ENCODE measurements at regions not wholly inside any gene's neighbourhood (a gene's known extent, or its start where the extent isn't known, plus 50 kb on each side); places are given as distances from the start of the nearest gene placed in this dataset.

DNA sequence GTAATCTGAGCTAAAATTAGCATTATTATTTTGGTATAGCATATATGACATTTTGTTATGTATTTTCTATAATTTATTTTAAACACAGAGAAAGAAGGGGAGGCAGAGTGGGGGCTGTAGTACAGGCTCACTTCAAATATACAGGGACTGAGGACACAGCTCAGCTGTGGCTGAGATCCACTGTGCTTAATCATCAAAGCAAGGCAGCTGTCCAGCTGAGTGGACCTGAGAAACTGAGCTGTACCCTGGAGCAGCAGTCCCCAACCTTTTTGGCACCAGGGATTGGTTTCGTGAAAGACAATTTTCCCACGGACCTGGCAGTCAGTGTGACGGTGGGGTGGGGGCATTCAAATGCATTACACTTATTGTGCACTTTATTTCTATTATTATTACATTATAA is 687.2 kb downstream of the RNF144A start:
- H3K4me1 ChIP-seq (ENCODE audit: insufficient read depth, low read length, poor library complexity, severe bottlenecking) = no peaks in the 10 kb centered on the region
- H3K36me3 ChIP-seq (ENCODE audit: insufficient read depth, low read length, poor library complexity, severe bottlenecking) = no peaks in the 10 kb centered on the region
- no peaks in the 10 kb centered on the region for H3K27me3 ChIP-seq (replicated peaks; ENCODE audit: insufficient read depth, low read depth, low read length, poor library complexity)
- TF ChIP-seq, protein P1, sequence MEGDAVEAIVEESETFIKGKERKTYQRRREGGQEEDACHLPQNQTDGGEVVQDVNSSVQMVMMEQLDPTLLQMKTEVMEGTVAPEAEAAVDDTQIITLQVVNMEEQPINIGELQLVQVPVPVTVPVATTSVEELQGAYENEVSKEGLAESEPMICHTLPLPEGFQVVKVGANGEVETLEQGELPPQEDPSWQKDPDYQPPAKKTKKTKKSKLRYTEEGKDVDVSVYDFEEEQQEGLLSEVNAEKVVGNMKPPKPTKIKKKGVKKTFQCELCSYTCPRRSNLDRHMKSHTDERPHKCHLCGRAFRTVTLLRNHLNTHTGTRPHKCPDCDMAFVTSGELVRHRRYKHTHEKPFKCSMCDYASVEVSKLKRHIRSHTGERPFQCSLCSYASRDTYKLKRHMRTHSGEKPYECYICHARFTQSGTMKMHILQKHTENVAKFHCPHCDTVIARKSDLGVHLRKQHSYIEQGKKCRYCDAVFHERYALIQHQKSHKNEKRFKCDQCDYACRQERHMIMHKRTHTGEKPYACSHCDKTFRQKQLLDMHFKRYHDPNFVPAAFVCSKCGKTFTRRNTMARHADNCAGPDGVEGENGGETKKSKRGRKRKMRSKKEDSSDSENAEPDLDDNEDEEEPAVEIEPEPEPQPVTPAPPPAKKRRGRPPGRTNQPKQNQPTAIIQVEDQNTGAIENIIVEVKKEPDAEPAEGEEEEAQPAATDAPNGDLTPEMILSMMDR (conservative IDR thresholded peaks at IDR 0.05; ENCODE audit: low read depth, low read length) = no peak
- no peak for TF ChIP-seq EZH2 (IDR thresholded peaks at IDR 0.05; ENCODE audit: borderline replicate concordance, low read depth, low read length, poor library complexity, severe bottlenecking)
- no peak overlapping the region for H3K4me3 ChIP-seq (ENCODE audit: low read depth, low read length, poor library complexity, severe bottlenecking)
- H3K9me3 ChIP-seq (ENCODE audit: low read depth, low read length, poor library complexity, severe bottlenecking) = peaks cover 7% of the 10 kb centered on the region
- no TSS peak for BruUV-seq (replicated peaks)
- ChIA-PET POLR2A (ENCODE audit: low non-redundant PET) (no interaction called here), CTCF (no interaction called here)
- no peak for DNase-seq (ENCODE audit: low spot score)
- H3K27ac ChIP-seq (ENCODE audit: low read depth, low read length, poor library complexity, severe bottlenecking) = no peak overlapping the region
- intact Hi-C loops (cut with micrococcal nuclease; ENCODE audit: unreplicated experiment) = no loop called here

DNA sequence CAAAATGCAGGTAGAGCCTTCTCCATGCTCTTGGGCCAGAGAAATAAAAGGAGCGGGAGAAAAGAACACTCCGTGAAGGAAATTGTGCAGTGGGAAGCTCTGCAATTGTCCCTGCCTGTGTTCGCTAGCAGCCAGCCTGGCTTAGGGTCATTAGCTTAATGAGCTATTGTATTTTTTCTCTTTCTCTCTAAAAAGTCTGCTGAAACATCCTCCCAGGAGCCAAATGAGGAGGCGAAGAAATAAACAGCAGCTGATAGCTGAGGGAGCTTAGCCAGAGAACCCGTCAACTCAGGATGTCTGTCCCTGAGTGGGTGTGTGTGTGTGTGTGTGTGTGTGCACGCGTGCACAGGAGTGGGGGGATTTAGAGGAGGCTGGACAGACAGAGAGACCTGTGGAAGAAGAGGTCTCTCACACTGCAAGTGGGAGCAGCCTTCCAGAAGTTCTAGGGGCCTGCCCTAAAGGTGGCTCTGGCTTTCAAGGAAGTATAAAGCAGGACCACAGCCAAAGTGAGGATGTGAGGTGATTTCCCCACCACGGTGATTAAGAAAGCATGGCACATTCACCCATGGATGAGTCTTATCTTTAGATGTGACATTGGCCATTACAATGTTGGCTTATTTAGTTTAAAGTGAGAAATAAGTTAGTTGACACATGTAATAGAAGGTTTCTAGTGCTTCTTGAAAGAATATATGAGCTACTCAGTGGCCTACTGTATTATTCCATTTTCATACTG is 690.4 kb downstream of the RNF144A start:
- no peaks in the 10 kb centered on the region for H3K27me3 ChIP-seq (replicated peaks; ENCODE audit: insufficient read depth, low read depth, low read length, poor library complexity)
- BruUV-seq (replicated peaks) = no TSS peak
- H3K36me3 ChIP-seq (ENCODE audit: insufficient read depth, low read length, poor library complexity, severe bottlenecking) = no peaks in the 10 kb centered on the region
- H3K27ac ChIP-seq (ENCODE audit: low read depth, low read length, poor library complexity, severe bottlenecking) = no peak overlapping the region
- TF ChIP-seq, protein P1 (conservative IDR thresholded peaks at IDR 0.05; ENCODE audit: low read depth, low read length) = no peak
- TF ChIP-seq EZH2 (IDR thresholded peaks at IDR 0.05; ENCODE audit: borderline replicate concordance, low read depth, low read length, poor library complexity, severe bottlenecking) = no peak
- no peak overlapping the region for H3K4me3 ChIP-seq (ENCODE audit: low read depth, low read length, poor library complexity, severe bottlenecking)
- POLR2A ChIA-PET (ENCODE audit: low non-redundant PET) = no interaction called here
- CTCF ChIA-PET = no interaction called here
- intact Hi-C loops (cut with micrococcal nuclease; ENCODE audit: unreplicated experiment) = no loop called here
- no peaks in the 10 kb centered on the region for H3K9me3 ChIP-seq (ENCODE audit: low read depth, low read length, poor library complexity, severe bottlenecking)
- DNase-seq (ENCODE audit: low spot score) = no peak
- H3K4me1 ChIP-seq (ENCODE audit: insufficient read depth, low read length, poor library complexity, severe bottlenecking) = no peaks in the 10 kb centered on the region

DNA sequence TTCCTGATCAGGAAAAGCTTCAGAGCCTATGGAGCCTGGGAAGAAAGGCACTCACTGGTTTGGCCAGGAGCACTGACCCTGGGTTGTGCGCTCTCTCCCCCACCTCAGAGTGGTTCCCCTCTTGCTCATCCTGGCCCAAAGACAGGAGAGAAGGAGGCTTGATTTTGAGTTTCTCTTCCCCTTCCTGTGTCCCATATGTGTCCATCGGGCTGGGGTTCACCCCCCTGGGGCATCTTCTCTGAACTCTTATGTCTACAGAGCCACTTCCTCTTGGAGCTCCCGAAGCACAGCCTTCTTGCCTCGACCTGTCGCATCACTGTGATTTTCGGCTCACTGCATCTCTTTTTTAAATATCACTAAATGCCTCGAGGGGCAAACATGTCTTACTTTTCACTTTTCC is 692.3 kb downstream of the RNF144A start:
- BruUV-seq (replicated peaks) = no TSS peak
- ChIA-PET POLR2A (ENCODE audit: low non-redundant PET) (interaction anchor here (0.6 kb wide), 1 partner anchor 1032 kb away, joined by 4 read pairs; no protein-coding TSS in a partner anchor), CTCF (no interaction called here)
- intact Hi-C loops (cut with micrococcal nuclease; ENCODE audit: unreplicated experiment) = no loop called here
- Histone ChIP-seq H3K4me1 (ENCODE audit: insufficient read depth, low read length, poor library complexity, severe bottlenecking) (no peaks in the 10 kb centered on the region), H3K4me3 (ENCODE audit: low read depth, low read length, poor library complexity, severe bottlenecking) (no peak overlapping the region), H3K27me3 (replicated peaks; ENCODE audit: insufficient read depth, low read depth, low read length, poor library complexity) (no peaks in the 10 kb centered on the region), H3K36me3 (ENCODE audit: insufficient read depth, low read length, poor library complexity, severe bottlenecking) (no peaks in the 10 kb centered on the region), H3K9me3 (ENCODE audit: low read depth, low read length, poor library complexity, severe bottlenecking) (no peaks in the 10 kb centered on the region), H3K27ac (ENCODE audit: low read depth, low read length, poor library complexity, severe bottlenecking) (no peak overlapping the region)
- no peak for TF ChIP-seq EZH2 (IDR thresholded peaks at IDR 0.05; ENCODE audit: borderline replicate concordance, low read depth, low read length, poor library complexity, severe bottlenecking)
- TF ChIP-seq, protein P1 (conservative IDR thresholded peaks at IDR 0.05; ENCODE audit: low read depth, low read length) = no peak
- no peak for DNase-seq (ENCODE audit: low spot score)
